HS-27A (cell line): ENCODE measurements at regions not wholly inside any gene's neighbourhood (a gene's known extent, or its start where the extent isn't known, plus 50 kb on each side); places are given as distances from the start of the nearest gene placed in this dataset.
A peak's percentile ranks its signal among the peaks of the same experiment; 100 is the strongest.

Experiments
- DNase-seq: peaks from one replicate; pipeline ENCODE4 v3.0.0-alpha.2; 2012; ENCODE audit warnings: low read depth, missing footprints

- no peak for DNase-seq
Measured at GRCh38 chr5:124461941-124462340, 284.5 kb downstream of the ZNF608 start.

DNA sequence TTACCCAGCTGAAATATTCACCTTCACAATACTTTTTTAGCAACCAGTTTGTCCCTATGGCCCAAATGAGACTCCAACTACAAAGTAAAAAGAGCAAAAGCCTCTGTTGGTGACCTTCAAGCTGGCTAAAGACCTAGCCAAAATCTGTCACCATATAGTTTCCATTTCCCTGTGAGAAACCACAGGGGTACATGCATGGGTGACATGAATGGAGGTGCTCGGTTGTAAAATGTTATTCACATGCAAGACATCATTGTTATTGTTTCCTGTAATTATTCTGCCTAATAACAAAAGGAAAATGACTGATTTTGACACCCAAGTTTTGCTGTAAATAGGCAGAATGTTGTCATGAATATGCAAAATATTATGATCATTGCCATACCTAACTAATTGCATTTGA, 285.3 kb downstream of the ZNF608 start:
- no peak for DNase-seq

DNA sequence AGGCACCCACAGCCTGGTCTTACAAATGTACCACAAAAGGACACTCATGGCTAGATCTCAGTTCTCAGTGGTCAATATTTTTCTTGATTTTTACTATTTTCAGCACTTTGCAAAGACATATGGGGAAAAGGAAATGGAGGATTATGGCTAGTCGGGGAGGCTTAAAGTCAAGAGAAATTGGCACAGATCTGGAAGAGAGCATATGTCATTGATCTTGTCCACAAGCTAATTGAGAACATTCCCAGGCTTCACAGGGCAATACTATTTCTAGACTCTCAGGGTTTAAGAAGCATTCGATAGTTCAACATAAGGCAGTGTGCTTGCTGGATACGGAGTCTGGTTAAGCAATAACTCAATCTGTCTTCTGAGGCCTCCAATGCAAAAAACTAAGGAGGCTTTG, 285.8 kb downstream of the ZNF608 start:
- DNase-seq = no peak

DNA sequence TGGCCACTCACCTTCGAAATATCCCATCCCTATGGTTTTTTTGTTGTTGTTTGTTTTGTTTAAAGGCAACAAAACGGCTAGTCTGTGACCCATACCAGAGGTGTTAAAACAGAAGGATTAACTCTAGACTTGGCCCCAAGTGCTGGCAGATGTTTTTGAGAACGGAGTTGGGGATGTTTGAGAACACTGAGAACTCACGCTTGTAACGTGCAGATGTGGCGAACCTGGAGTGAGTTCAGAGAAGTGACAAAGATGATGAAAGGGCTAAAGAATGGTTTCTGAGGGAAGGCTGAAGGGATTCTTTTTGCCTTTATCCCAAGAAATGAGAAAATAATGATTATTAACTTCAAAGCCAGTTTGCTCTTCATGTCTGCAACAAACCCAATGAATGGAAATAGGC, 286.5 kb downstream of the ZNF608 start:
- no peak for DNase-seq

GRCh38 chr5:124457901-124458300, 288.5 kb downstream of the ZNF608 start:
- DNase-seq = no peak

GRCh38 chr5:124457101-124457500, 289.3 kb downstream of the ZNF608 start:
- DNase-seq = no peak

- DNase-seq = no peak
Measured at GRCh38 chr5:124456249-124456648, 290.2 kb downstream of the ZNF608 start.

- DNase-seq = no peak
Measured at GRCh38 chr5:124454081-124454480, 292.4 kb downstream of the ZNF608 start.

DNA sequence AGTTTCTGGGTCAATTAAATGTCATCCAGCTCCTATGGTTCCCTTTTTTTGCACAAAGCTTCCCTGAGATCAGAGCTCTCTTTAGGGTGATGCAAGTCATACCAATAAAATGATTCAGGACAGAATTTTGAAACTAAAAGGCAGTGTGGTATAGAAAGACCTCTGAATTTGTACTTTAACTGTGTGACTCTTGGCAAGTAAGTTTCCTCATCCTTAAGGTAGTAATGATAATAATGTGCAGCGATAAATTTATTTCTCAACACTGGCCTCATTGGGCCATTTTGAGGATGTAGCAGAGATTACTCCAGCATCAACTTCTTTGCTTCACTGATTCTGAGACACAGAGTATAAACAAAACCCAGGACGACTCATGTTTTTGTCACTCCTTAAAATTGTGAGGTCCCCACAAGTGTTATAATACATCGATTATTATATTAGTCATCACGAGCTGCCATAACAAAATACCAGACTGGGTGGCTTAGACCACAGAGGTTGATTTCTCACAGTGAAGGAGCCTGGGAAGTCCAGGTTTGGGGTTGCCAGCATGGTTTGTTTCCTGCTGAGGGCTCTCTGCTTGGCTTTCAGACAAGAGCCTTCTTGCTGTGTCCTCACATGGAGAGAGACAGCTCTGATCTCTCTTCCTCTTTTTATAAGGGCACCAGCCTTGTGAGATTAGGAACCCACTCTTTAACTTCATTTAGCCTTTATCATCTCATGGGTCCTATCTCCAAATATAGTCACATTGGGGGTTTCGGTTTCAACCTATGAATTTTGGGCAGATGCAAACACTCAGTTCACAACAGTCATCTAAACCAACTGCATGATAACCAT, 293.0 kb downstream of the ZNF608 start:
- peak; percentile 50 for DNase-seq

GRCh38 chr5:124452412-124452811, 294.0 kb downstream of the ZNF608 start:
- no peak for DNase-seq

GRCh38 chr5:124451721-124452383, 294.6 kb downstream of the ZNF608 start:
- DNase-seq = no peak

GRCh38 chr5:124446120-124446519, 300.3 kb downstream of the ZNF608 start:
- DNase-seq = no peak

- no peak for DNase-seq
Measured at GRCh38 chr5:124445070-124445619, 301.3 kb downstream of the ZNF608 start.

DNA sequence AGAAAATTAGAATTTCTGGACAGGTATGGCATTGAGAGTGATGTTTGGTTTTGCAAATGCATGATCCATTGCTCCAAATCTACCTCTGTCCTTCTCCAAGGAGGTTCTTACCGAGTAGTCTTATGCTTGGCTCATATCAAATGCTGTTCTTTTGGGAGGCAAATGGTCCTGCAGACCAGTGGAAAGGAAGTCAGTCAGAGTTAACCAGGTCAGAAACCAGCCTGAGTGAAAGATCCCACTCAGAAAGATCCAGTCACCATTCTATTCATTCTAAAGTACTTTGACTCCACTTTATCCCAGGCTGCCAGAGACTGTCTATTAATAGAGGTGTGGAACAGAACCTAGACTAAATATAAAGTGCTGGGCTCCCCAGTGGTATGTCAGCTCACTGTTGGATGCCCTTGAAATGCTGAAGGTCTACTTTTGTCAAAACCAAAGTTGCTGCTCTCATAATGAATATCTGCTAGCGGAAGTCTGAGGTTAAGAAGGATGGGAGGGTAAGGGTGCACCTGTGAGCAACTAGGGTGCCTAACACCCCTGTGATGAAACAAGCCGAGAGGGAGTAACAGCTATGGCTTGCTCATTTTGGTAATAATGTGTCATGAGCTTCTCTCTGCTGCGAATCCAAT, 302.2 kb downstream of the ZNF608 start:
- DNase-seq = no peak

GRCh38 chr5:124440471-124440870, 306.0 kb downstream of the ZNF608 start:
- no peak for DNase-seq

DNA sequence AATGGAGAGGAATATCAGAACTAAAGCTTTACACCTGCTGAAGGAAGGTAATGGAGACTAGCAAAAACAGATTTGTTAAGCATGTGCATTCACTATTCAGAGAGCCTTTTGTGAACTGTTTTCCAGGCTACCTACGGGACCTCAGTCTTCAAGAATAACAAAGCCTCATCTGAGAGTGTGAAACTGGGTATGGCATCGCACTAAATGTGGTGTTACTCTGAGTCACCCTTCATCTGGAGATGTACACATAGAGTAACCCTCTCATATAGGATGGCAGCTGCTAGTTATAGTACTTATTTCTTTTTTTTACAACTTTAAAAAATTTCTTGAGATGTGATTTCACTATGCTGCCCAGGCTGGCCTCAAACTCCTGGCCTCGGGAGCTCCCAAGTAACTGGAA, 306.8 kb downstream of the ZNF608 start:
- no peak for DNase-seq

- DNase-seq = no peak
Measured at GRCh38 chr5:124438903-124439281, 307.5 kb downstream of the ZNF608 start.

- no peak for DNase-seq
Measured at GRCh38 chr5:124438026-124438902, 308.2 kb downstream of the ZNF608 start.

DNA sequence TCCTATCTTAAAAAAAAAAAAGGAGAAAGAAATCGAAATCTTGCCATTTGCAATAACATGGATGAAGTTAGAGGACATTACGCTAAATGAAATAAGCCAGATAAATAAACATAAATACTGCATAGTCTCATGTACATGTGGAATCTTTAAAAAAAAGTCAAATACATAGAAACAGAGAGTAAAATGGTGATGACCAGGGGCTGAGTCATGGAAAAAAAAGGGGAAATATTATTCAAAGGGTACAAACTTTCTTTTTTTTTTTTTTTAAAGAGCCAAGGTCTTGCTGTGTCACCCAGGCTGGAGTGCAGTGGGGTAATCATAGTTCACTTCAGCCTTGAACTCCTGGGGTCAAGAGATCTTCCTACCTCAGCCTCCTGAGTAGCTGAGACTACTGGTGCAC, 310.1 kb downstream of the ZNF608 start:
- no peak for DNase-seq

DNA sequence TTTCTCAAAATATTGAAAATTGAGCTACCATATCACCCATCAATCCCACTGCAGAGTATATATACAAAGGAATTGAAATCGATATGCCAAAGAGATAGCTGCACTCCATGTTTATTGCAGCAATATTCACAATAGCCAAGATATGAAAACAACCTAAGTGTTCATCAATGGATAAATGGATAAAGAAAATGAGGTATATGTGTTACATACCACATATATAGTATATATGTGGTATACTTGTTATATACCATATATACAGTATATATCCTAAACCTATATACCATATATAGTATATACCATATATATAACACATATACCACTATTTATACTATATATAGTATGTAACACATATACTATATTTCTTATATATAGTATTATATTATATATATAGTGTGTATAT, 313.3 kb downstream of the ZNF608 start:
- no peak for DNase-seq

DNA sequence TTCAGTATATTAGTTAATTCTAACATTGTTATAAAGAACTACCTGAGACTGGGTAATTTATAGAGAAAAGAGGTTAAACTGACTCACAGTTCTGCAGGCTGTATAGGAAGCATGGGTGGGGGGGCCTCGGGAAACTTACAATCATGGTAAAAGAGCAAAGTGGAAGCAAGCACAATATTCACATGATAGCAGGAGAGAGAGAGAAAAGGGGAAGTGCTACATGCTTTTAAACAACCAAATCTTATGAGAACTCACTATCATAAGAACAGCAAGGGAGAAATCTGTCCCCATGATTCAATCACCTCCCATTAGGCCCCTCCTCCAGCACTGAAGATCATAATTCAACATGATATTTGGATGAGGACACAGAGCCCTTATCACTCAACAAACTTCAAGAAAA, 324.9 kb downstream of the ZNF608 start:
- no peak for DNase-seq

DNA sequence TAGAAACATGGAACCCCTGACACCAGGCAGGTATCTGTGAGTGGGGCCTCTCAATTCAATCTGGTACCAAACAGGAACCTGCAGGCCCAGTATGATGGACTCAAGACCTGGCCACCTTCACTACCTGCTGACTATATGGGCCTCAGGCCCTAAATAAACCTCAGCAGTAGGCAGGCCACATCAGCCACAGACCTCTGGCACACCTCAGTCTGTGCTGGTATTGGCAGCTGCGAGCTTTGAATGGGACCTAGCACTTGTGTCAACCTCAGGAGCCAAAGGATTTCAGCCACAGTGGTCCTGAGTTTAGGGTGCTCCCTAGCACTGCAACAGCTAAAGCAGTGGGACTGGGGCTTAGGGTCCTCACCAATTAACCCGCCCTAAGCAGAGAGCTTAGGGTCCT, 325.5 kb downstream of the ZNF608 start:
- DNase-seq = no peak
